Fibroblast of peridontal ligament (primary cell): ENCODE measurements at regions not wholly inside any gene's neighbourhood (a gene's known extent, or its start where the extent isn't known, plus 50 kb on each side); places are given as distances from the start of the nearest gene placed in this dataset.

Source experiments
- DNase-seq: peaks from one replicate; pipeline ENCODE4 v3.0.0-alpha.2; 2010; ENCODE audit errors: extremely low read depth

DNA sequence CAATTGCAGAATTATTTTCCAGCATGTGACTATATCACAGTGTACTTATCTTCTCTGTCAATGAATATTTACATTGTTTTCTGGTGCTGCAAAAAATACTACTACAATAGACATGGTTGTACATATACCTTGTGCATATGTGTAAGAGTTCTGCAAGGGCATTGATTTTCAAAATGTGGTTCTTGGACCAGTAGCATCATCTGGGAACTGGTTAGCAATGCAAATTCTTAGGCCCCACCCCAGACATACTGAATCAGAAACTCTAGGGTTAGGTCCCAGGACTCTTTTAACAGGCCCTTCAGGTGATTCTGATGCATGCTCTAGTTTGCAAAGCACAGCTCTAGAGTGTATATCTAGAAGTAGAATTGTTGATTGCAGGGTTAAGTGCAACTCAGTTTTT lies 292.3 kb downstream of the ZNF621 start:
- no peak for DNase-seq

DNA sequence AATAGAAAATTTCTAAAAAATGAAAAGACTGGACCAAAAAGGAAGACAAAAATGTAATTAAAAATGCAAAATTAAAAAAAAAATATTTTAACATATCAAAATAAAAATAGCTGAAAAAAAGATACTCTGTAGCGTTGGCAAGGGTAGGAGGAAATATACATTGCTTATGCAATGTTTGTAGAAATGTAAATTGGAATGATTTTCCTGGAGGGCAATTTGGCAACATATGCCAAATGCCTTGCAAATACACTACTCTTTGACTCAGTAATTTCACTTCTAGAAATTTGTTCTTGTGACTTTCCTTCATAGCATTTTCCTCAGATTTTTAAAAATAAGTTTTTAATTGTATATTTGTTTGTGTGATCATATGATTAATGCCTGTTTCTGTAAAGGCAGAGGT lies 296.6 kb downstream of the ZNF621 start:
- no peak for DNase-seq

DNA sequence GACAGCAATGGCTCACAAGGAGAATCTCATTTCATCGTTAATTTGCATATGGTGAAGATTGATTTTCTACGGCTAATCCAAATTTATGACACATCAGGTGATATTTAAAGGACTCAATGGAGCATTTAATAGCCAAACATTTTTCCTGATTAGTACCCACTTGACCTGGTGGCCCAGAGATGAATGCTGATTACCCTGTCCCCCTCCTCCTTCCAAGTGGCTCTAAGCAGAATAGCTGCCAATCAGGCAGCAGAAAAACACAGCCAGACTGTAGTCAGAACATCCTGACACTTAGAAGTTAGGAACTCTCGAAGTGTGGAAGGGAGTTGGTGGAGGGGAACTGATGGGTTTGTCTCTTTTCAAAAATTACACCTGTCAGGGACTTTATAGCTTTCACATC lies 302.5 kb downstream of the ZNF621 start:
- no peak for DNase-seq

DNA sequence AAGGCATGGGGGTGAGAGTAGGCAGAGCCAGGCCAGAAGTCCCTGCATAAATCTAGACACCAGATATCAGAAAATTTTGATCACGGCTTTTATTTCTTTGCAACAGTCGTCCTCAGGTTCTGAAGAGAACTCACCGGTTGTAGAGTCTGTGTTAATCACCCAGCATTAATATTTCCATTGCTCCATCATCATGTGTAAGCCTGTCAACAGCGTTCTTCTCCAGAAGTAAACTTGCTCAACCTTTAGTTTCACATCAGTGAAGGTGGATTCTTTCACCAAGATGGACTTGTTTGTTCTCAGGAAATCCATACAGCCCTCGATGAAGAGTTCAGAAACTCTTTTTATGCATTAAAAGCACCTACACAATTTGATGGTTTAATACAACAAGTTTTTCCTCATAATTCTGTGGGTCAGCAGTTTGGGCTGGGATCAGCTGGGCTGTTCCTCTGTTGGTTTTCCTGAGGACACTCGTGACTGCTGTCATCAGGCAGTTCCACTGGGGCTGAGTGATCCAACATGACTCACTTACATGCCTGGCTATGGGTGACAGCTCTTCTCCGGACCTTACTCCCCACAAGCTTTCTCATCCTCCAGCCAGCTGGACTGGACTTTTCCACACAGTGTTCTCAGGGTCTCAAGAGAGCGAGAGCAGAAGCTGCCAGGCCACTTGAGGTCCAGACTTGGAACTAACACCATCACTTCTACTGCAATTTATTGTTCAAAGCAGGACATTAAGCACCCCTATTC lies 303.4 kb downstream of the ZNF621 start:
- DNase-seq = no peak

DNA sequence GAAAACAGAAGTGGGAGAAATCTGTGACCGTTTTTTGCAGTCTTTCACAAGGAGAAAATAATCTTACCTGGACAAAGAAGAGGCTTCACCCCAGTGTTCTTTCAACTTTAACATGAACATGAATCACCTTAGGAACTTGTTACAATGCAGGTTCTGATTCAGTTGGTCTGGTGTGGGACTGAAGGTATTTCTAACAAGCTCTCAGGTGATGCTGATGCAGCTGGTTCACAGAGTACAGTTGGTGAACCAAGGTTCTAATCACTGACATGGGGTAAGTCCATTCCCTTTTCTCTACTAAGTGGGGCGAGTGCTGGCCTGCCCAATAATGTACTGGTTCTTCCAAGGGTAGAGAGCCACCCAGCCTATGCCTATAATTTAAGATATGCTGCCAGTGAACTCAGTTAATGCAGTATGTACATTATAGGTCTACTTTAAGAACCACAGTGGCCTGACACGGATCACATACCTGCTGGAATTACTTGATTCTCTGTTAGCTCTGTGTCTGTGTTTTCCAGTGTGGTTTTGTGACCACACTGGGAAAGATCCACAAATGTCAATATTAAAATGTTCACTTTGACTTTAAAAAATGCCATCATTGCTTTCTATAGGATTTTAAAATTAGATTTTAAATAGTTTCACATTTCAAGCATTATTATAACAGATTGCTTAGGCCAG lies 304.1 kb downstream of the ZNF621 start:
- DNase-seq = no peak

DNA sequence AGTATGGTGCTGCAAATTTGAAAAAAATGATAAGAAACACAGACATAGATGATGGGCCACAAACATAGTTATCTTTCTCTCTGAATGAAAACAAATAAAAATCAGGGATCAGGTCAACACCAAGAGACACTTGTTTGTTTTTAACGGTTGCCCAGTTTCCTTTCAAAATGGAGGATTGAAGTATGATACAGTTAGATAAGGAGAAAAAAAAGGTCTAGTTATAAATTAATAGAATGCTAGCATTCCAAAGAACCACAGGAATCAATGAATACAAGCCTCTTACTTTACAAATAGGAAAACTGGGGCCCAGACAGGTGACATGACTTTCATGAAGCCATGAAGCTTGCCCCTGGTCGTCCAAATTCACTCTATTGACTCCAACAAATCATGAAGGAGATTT lies 305.1 kb downstream of the ZNF621 start:
- no peak for DNase-seq

DNA sequence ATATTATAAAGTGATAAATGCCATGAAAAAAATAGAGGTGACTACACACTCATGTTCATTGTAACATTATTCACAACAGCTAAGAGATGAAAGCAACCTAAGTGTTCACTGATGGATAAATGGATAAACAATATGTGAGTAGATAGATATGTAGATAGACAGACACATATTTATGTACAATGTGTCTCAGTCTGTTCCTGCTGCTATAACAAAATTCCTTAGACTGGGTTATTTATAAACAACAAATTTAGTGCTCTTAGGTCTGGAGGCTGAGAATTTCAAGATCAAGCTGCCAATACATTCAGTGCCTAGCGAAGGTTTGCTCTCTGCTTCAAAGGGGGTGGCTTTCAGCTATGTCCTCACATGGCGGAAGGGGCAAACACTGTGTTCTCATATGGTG lies 312.5 kb downstream of the ZNF621 start:
- no peak for DNase-seq

DNA sequence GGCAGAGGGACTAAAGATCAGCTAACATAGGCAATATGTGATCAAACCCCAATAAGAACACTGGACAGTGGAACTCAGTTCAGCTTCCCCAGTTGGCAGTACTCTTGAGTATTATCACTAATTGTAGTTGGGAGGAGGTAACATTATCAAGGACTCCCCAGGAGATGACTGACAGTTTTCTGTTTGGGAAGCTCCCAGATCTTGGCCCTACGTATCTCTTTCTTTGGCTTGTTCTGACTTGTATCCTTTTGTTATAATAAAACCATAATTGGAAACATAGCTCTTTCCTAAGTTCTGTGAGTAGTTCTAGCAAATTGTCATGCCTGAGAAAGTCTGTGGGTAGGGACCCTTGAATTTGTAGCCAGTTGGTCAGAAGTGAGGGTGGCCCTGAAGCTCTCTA lies 316.4 kb downstream of the ZNF621 start:
- no peak for DNase-seq

DNA sequence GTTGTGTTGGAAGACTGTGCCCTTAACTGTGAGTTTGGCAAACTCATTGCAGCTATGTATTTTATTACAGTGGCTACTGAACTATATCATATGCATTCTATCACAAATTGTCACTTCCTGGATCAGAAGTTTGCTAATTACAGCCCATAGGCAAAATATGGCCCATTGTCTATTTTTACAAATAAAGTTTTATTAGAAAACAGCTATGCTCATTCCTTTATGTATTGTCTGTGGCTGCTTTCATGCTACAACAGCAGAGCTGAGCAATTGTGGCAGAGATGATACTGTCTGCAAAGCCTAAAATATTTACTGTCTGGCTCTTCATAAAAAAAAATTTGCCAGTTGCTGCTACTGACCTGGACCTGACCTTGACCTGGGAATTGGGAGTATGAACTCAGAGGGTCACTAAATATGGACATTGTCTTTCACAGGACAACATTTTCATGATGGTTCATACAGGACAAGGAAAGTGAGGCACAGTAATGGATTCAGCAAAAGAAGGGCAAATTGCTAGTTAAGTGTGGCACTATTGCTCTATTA lies 316.9 kb downstream of the ZNF621 start:
- no peak for DNase-seq

DNA sequence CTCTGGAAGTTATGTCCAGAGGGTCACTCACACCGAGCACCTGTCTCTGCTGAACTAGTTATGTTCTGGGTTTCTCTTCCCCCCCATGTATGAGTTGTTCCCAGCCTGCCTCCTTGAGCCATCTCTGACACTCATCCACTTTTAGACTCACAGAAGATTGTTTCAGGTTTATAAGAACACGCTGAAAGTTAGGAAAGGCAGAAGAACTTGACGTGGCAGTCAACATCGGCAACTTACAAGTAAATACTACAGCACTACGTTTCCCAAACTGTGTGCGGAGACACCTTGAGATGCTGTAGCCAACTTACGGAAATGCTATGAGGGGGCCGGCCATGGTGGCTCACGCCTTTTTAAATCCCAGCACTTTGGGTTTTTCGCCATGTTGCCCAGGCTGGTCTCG lies 318.0 kb downstream of the ZNF621 start:
- no peak for DNase-seq

DNA sequence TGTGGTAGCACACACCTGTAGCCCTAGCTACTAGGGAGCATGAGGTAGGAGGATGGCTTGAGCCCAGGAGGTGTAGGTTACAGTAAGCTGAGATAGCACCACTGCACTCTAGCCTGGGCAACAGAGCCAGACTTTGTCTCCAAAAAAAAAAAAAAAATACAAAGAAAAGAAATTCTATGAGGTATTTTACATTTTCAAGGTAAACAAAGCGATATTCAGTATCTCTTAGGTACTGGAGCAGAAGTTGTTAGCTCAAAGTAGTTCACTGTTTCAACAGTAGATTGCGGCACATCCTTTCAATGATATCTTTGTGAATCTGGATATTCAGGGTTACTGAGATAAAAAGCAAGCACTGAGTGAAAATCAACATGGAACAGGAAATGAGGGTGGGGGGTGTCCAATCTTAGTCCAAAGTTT lies 318.5 kb downstream of the ZNF621 start:
- DNase-seq = no peak

DNA sequence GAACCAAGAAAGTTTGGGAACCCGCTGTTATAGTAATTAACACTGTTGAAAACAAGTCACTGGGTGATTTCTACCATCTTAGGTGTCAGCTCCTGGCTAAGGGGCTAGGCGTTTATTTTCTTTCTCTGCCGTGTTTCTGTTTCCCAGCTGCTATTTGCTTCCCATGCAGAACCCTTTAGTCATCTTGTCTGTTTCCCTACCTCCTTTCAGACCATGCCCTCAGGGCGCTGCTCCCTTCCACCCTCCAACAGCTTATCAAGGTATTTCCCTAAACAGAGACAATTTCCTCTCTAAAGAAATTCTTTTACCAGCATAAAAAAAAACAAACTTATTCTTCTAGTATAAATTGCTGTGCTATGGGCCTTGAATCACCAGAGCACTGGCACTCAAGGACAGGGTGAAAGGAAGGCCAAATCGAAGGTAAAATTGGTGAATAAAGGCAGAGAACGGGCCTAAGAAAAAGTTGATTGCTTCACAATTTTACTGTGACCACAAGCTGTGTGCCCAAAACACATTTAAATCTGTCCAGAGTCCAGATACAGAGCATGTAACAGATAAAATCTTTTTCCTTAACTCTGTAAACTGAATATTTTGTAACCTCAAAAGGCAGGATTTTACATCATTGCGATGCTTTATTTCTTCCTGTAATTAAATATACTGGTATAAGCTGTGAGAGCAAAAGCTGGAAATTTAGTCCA lies 319.2 kb downstream of the ZNF621 start:
- no peak for DNase-seq

DNA sequence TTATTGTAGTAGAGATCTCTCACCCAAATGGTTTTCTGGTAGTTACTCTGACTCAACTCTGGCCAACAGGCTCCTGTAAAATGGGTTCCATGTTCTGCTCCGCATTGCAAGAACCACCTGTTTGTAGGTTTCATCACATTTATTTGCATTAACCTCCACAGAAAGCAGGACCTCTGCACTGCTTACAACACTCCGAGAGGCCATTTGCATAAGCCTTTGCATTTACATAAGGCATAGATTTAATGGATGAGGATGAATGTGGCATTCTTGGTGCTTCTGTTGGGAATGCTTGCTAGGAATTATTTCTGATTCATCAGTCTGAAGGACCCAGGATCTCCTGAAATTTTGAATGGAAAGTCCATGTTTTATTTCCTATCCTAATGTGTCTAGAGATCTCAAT lies 320.1 kb downstream of the ZNF621 start:
- DNase-seq = no peak

DNA sequence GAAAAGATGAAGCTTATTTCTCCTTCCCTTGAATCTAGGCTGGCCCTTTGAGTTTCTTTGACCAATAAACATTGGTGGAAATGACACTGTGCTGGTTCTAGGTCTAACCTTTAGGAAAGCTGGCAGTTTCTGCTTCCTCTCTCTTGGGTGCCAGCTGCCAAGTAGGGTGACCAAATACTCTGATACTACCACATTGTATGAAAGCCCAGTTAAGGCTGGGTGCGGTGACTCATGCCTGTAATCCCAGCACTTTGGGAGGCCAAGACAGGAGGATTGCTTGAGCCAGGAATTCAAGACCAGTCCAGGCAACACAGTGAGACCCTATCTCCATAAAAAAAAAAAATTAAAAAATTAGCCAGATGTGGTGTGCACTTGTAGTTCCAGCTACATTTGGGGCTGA lies 320.7 kb downstream of the ZNF621 start:
- DNase-seq = no peak

DNA sequence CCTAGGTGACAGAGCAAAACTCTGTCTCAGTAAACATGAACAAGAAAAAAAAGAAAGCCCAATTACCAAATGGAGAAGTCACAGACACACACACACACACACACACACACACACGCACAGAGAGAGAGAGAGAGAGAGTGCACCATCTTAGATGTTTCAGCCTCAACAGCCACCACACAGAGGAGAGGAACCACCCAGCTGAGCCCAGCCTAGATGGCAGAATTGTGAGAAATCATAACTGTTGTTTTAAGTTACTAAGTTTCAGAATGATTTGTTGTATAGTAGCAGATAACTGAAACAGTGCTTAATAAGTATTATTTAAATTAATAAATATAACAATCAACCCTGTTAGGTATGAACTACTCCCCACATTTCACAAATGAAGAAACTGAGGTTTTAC lies 321.2 kb downstream of the ZNF621 start:
- DNase-seq = no peak

DNA sequence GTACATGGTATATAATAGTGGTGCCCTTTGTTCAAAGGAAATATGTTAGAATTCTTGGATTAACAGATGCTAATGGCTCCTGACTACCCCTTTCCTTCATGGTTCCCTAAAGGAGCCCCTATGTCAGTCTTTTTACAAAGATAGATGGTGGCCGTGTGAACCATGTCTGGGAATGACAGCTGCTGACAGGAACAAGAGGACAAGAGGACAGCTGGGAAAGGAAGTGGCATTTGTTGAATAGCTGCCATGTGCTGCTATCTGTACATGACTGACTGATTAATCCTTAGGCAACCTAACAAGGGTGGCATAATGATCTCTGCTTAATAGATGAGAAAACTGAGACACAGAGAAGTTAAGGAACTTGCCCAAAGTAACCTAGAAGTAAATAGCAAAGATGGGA lies 321.7 kb downstream of the ZNF621 start:
- no peak for DNase-seq

DNA sequence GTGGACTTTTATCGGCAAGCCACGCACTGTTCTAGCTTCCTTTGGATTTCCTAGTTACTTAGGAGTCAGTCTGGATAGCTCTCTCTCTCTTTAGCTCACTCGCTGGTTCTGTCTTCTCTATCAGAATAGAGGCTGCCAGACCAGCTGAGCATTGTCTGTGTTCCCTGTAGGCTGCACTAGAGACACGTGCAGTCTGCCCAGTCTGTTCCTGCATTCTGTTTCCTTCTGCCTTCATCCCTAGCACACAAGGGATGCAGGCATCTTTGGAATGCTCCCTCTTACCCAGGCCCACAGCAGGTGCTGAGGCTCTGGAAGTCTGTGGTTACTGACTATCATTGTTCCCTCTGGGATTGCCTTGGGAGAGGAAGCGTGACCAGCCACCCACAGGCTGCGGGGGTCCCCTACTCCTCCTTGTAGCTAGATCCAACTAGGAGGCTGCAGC lies 322.8 kb downstream of the ZNF621 start:
- DNase-seq = no peak

DNA sequence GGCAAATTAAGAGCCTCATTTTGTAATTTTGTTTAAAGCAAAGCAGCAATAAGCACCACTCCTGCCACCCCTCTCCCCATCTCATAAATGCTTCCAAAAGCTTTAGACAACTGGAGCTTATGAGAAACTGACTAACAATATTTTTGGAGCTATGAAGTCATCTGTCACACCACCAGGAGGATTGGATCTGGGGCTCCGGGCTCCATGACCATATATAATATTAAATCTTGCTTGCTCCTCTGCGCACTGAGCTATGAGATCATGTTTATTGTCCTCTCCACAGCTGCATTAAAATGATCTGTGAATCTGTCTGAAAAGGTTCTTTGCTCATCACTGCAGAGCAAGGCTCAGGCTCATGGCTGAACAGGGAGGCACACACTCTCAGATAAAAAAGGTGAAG lies 323.7 kb downstream of the ZNF621 start:
- no peak for DNase-seq

DNA sequence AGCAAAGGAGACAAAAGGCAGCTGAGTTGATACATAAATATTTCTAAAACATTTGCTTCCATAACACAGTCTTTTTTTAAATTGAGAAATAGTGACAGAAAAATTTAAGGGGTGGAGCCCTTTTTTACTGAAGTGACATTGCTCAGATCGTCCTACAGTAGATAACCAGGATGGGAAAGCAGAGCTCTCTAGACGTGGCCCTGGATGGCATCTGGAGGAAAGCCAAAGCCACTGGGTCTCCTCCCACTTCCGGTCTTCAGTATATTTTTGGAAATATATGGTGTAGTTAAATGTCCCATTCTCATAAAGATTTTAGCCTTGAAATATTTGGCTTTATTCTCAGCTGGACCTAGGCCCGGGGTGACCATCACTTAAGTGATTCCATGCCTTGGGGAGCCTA lies 326.1 kb downstream of the ZNF621 start:
- DNase-seq = no peak

DNA sequence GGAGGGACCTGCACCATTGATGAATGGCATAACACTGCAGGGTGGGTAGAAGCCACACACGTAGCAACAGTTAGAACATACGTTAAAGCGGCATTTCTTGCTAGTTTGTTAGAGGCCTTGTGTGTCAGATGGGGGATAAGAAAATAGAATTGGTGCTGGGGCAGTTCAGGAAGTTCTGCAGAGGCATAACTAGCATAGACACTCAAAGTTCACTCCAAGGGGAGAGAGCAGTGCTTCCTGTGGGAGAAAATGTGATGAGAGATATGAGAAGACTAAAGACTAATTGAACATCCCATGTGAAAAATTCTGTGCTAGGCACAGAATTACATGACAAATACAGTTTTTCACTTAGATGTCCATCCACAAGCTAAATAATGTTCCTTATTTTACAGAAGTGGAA lies 327.1 kb downstream of the ZNF621 start:
- DNase-seq = no peak

DNA sequence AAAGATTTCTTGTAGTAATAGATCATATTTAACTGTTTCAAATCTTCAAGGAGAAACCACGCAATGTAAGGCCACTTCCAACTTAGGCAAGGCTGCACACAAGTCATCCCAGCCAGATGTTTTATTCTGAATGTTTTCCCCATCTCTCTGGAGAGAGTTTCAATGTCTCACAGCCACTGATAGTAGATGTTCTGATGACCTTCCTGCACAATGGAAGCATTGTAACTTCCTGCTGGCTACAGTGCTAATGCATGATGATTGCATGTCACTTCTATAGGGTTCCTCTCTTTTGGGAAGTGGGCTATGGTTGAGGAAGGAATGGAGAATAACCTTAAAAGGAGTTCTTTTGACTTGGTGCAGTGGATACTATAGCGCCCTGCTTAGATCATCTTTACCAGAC lies 328.0 kb downstream of the ZNF621 start:
- no peak for DNase-seq

DNA sequence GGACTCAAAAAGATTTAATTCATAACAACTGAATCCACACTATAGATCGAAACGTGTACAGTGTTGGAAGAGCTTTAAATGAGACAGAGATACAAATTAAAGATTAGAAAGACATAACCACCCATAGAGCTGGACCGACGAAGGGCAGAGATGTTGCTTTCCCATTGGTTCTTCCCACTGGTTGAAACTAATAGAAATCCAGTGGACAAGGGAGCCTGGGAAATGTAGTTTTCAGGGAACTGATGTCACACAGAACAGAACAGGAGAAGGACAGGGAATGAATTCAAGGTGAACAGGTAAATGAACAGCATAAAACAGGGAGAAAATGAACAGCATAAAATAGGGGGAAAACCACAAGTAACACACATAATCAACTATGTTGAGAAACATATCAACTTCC lies 328.7 kb downstream of the ZNF621 start:
- DNase-seq = no peak

DNA sequence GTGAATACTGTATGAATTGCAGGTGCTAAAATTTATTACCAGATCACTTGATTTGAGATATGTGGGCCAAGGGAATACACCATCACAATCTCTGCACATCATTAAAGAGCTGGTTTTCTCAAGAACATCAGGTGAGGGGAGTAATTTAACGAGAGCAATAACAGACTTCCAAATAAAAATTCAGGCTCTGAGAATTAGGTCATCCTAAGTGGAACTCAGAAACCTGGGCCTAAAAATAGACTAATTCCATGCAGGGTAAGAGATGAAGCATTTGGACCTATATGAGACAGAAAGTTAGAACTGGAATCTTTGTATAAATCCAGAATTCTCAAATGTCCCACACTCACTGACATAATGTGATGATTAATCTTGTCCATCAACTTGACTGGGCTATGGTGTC lies 331.1 kb downstream of the ZNF621 start:
- no peak for DNase-seq
